ENCODE measurements at regions not wholly inside any gene's neighbourhood (a gene's known extent, or its start where the extent isn't known, plus 50 kb on each side); places are given as distances from the start of the nearest gene placed in this dataset.

DNA sequence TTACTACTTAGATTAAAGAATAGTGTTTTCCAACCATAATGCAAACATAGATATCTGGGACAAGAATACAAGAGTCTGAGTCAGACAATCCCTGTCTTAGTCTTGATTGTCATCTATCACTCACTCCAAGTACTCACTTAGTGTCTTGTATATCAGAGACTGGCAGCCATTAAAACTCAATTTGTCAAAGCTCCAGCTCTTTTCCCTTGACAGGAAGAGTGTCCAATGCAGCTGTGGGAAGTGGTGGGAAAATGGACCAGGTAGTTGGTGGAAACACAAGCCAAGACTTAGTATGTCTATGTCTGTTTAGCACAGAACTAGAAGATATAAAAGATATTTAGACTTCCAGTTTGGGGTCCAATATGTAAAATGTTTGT is 271.6 kb upstream of the CLEC14A start:
- Histone ChIP-seq H3K9me3 (ENCODE audit: low read depth) (no peaks in the 10 kb centered on the region), H3K36me3 (no peaks in the 10 kb centered on the region), H3K4me3 (no peak overlapping the region), H3K27me3 (no peaks in the 10 kb centered on the region), H3K27ac (no peak overlapping the region), H3K4me1 (ENCODE audit: low read depth) (peaks cover 4% of the 10 kb centered on the region)
- no peak for DNase-seq (ENCODE audit: low read depth in 1 of 2, low spot score in 1 of 2)
- TF ChIP-seq, protein P1, sequence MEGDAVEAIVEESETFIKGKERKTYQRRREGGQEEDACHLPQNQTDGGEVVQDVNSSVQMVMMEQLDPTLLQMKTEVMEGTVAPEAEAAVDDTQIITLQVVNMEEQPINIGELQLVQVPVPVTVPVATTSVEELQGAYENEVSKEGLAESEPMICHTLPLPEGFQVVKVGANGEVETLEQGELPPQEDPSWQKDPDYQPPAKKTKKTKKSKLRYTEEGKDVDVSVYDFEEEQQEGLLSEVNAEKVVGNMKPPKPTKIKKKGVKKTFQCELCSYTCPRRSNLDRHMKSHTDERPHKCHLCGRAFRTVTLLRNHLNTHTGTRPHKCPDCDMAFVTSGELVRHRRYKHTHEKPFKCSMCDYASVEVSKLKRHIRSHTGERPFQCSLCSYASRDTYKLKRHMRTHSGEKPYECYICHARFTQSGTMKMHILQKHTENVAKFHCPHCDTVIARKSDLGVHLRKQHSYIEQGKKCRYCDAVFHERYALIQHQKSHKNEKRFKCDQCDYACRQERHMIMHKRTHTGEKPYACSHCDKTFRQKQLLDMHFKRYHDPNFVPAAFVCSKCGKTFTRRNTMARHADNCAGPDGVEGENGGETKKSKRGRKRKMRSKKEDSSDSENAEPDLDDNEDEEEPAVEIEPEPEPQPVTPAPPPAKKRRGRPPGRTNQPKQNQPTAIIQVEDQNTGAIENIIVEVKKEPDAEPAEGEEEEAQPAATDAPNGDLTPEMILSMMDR (IDR thresholded peaks at IDR 0.05; ENCODE audit: low read depth, low read length), result no peak

DNA sequence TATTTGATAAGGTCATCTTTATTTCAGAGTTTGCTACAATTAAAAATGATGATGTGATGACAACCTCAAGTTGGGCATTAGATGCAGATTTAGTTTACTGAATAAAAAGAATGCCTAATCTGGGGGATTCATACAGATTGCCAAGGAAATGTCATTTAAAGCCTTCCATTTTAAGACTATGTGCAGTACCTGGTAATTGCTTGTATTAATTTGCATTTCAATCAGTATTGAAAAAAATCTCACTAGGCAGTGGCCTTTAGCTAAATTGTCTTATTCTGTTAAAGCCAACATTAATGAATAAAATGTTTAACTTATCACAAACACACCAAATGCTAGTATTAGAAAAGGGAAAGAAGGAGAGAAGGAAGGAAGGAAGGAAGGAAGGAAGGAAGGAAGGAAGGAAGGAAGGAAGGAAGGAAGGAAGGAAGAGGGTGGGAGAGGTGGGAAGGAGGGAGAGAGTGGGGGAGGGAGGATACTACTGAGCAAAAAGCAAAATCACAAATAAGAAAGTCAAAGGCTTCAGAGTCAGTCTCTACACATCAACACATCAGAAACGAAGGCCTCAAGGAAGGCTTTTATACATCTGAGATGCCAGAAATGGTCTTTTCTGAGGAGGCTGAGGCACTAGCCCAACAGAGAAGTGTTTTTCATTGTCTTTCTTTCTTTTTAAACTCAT is 271.1 kb upstream of the CLEC14A start:
- Histone ChIP-seq H3K36me3 (no peaks in the 10 kb centered on the region), H3K27me3 (no peaks in the 10 kb centered on the region), H3K9me3 (ENCODE audit: low read depth) (no peaks in the 10 kb centered on the region), H3K4me3 (no peak overlapping the region), H3K4me1 (ENCODE audit: low read depth) (peaks cover 4% of the 10 kb centered on the region), H3K27ac (no peak overlapping the region)
- no peak for DNase-seq (ENCODE audit: low read depth in 1 of 2, low spot score in 1 of 2)
- TF ChIP-seq, protein P1 (IDR thresholded peaks at IDR 0.05; ENCODE audit: low read depth, low read length), result no peak

DNA sequence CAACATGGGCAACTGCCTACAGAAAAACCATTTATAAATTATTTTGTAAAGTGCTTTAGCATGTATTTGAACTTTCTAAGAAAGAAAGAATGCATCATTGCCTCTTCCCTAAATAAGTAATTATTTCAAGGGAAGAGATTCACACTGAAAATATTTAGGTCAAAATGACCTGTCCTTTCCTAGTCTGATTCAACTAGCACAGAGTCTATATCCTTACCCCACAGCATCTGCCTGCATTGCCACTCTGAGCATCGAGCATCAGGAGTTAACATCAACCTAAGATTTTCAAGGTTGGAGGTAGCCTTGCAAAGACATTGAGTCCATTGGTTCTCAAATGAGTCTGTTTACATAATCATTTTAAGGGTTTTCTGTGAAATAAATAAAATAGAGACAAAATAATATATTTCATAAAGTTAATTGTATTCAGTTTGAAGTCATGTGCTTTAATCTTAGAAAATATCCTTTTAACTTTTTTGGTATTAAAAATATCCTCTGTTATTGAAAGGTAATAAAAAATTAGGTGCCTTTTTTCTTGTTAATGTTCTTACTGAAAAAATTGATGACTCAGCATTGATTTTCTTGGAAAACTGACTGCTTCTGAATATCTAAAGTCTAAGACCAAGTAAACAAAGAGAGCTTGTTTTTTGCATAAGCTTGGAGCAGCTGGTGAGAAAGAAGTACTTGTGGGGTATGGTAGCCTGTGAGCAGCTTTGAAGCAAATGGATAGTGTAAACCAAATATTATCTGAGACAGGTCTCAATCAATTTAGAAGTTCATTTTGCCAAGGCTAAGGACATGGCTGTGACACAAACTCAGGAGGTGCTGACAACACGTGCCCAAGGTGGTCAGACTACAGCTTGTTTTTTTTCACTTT is 269.0 kb upstream of the CLEC14A start:
- H3K4me3 ChIP-seq, result no peak overlapping the region
- no peak overlapping the region for H3K27ac ChIP-seq
- no peak for DNase-seq (ENCODE audit: low read depth in 1 of 2, low spot score in 1 of 2)
- H3K9me3 ChIP-seq (ENCODE audit: low read depth), result no peaks in the 10 kb centered on the region
- H3K4me1 ChIP-seq (ENCODE audit: low read depth), result peaks cover 4% of the 10 kb centered on the region
- no peaks in the 10 kb centered on the region for H3K36me3 ChIP-seq
- TF ChIP-seq, protein P1 (IDR thresholded peaks at IDR 0.05; ENCODE audit: low read depth, low read length), result no peak
- H3K27me3 ChIP-seq, result no peaks in the 10 kb centered on the region

DNA sequence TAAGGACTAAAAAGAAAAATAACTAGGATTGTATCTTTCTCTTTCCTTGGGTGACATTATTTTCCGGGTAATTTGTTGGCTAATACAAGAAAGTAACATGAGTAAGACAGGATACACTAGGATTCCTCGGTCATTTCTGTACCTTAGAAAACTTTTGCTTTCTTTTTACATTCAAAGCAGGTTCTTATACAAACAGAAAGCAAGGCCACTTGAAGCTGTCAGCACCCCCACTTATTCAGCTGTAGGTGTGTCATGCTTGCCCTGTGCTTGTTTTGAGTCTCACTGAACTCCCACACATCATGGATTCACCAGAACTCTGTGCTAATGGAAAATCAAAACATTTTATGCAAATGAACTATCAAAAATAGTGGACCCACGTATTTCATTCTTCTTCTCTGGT is 266.8 kb upstream of the CLEC14A start:
- H3K4me3 ChIP-seq, result no peak overlapping the region
- no peak overlapping the region for H3K27ac ChIP-seq
- H3K27me3 ChIP-seq, result no peaks in the 10 kb centered on the region
- H3K9me3 ChIP-seq (ENCODE audit: low read depth), result no peaks in the 10 kb centered on the region
- peaks cover 4% of the 10 kb centered on the region for H3K4me1 ChIP-seq (ENCODE audit: low read depth)
- peak in 1 of 2 donors; percentile 78 for DNase-seq (ENCODE audit: low read depth in 1 of 2, low spot score in 1 of 2)
- TF ChIP-seq, protein P1 (IDR thresholded peaks at IDR 0.05; ENCODE audit: low read depth, low read length), result no peak
- H3K36me3 ChIP-seq, result no peaks in the 10 kb centered on the region

DNA sequence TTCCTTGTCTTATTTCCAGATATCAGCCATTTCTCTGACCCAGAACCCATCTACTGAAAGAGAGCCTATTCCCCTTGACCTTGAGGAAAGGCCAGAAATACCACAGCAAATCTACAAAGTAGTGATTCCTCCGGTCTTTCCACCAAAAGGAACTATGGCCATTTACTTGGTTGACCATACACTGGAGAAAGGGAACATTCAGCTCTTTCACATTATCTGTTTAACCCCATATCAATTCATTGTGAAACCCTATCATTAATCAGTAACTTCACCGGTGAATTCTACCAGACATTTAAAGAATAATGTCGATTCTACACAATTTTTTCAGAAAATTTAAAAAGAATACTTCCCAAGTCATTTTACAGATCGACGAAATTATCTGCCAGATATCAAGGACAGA is 265.7 kb upstream of the CLEC14A start:
- no peak for DNase-seq (ENCODE audit: low read depth in 1 of 2, low spot score in 1 of 2)
- no peaks in the 10 kb centered on the region for H3K36me3 ChIP-seq
- H3K4me1 ChIP-seq (ENCODE audit: low read depth), result peaks cover 4% of the 10 kb centered on the region
- H3K27ac ChIP-seq, result no peak overlapping the region
- H3K9me3 ChIP-seq (ENCODE audit: low read depth), result no peaks in the 10 kb centered on the region
- no peaks in the 10 kb centered on the region for H3K27me3 ChIP-seq
- no peak overlapping the region for H3K4me3 ChIP-seq
- TF ChIP-seq, protein P1 (IDR thresholded peaks at IDR 0.05; ENCODE audit: low read depth, low read length), result no peak
